ENCODE measurements at regions not wholly inside any gene's neighbourhood (a gene's known extent, or its start where the extent isn't known, plus 50 kb on each side); places are given as distances from the start of the nearest gene placed in this dataset.
"Not testable (repeated sequence)": the region's sequence is repeated elsewhere in the genome, so short reads cannot be mapped to it uniquely, and the experiment has no call there.

GRCh38 chr2:230600881-230601280 is 111.8 kb upstream of the CAB39 start:
- Histone ChIP-seq H3K36me3 (replicated peaks in 1 of 2) (no peaks in the 10 kb centered on the region), H3K9me3 (replicated peaks in 1 of 3) (no peaks in the 10 kb centered on the region), H3K27ac (no peak overlapping the region), H3K27me3 (no peaks in the 10 kb centered on the region), H3K4me3 (no peak overlapping the region), H3K4me1 (replicated peaks in 1 of 2) (no peaks in the 10 kb centered on the region)
- TF ChIP-seq CTCF (IDR thresholded peaks at IDR 0.05), result no peak
- no peak for TF ChIP-seq POLR2A (IDR thresholded peaks at IDR 0.05)
- DNase-seq, result no peak
- intact Hi-C loops (cut with DNase I), result no loop called here
- WGBS, 4 donors, result 64 to 77% (median 72%) methylated on average over 4 of the region's 4 CpGs

GRCh38 chr2:230601510-230601909 is 111.1 kb upstream of the CAB39 start:
- Histone ChIP-seq H3K9me3 (replicated peaks in 1 of 3) (no peaks in the 10 kb centered on the region), H3K27me3 (no peaks in the 10 kb centered on the region), H3K4me3 (no peak overlapping the region), H3K36me3 (replicated peaks in 1 of 2) (no peaks in the 10 kb centered on the region), H3K27ac (no peak overlapping the region), H3K4me1 (replicated peaks in 1 of 2) (no peaks in the 10 kb centered on the region)
- no peak for DNase-seq
- intact Hi-C loops (cut with DNase I), result no loop called here
- TF ChIP-seq POLR2A (IDR thresholded peaks at IDR 0.05), result no peak
- TF ChIP-seq CTCF (IDR thresholded peaks at IDR 0.05), result no peak
- 85 to 90% (median 86%) methylated on average over 7 of the region's 7 CpGs for WGBS, 4 donors

- intact Hi-C loops (cut with DNase I), result no loop called here
- Histone ChIP-seq H3K36me3 (replicated peaks in 1 of 2) (no peaks in the 10 kb centered on the region), H3K27me3 (no peaks in the 10 kb centered on the region), H3K9me3 (replicated peaks in 1 of 3) (no peaks in the 10 kb centered on the region), H3K4me1 (replicated peaks in 1 of 2) (no peaks in the 10 kb centered on the region), H3K27ac (no peak overlapping the region), H3K4me3 (no peak overlapping the region)
- TF ChIP-seq CTCF (IDR thresholded peaks at IDR 0.05), result no peak
- TF ChIP-seq POLR2A (IDR thresholded peaks at IDR 0.05), result no peak
- peak in 1 of 7 donors; percentile 4 for DNase-seq
- 58 to 63% (median 62%) methylated on average over 4 to 7 of the region's 7 CpGs for WGBS, 4 donors
These were observed 109.9 kb upstream of the CAB39 start for GRCh38 chr2:230602562-230603230.

DNA sequence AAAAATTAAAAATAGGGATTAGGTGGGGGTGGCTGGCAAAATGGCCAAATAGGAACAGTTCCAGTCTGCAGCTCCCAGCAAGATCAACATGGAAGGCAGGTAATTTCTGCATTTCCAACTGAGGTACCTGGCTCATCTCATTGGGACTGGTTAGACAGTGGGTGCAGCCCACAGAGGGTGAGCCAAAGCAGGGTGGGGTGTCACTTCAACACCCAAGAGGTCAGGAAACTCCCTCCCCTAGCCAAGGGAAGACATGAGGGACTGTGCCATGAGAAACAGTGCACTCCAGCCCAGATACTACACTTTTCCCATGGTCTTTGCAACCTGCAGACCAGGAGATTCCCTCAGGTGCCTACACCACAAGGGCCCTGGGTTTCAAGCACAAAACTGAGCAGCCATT is 109.3 kb upstream of the CAB39 start:
- H3K9me3 ChIP-seq (replicated peaks in 1 of 3); intact Hi-C loops (cut with DNase I); H3K4me3 ChIP-seq; H3K27ac ChIP-seq; H3K36me3 ChIP-seq (replicated peaks in 1 of 2); H3K4me1 ChIP-seq (replicated peaks in 1 of 2); DNase-seq; H3K27me3 ChIP-seq: not testable (repeated sequence)

GRCh38 chr2:230604158-230604557 is 108.5 kb upstream of the CAB39 start:
- H3K27ac ChIP-seq; H3K27me3 ChIP-seq; H3K9me3 ChIP-seq (replicated peaks in 1 of 3); H3K4me1 ChIP-seq (replicated peaks in 1 of 2); H3K36me3 ChIP-seq (replicated peaks in 1 of 2); intact Hi-C loops (cut with DNase I); DNase-seq; H3K4me3 ChIP-seq: not testable (repeated sequence)
- 77 to 83% (median 80%) methylated on average over 1 to 3 of the region's 3 CpGs for WGBS, 4 donors
